Nephron (organoid): ENCODE measurements at regions not wholly inside any gene's neighbourhood (a gene's known extent, or its start where the extent isn't known, plus 50 kb on each side); places are given as distances from the start of the nearest gene placed in this dataset.

ENCODE experiments used
- H3K27ac Mint-ChIP-seq, 3 experiments: 2 replicates each; pipeline ENCODE4 v1.8.0; 2020; ENCODE audit warnings: mixed read lengths in 3 of 3, mild to moderate bottlenecking in 2 of 3, moderate library complexity in 1 of 3
- H3K27me3 Mint-ChIP-seq: 2 replicates; pipeline ENCODE4 v1.8.0; 2021; ENCODE audit warnings: low read depth, mild to moderate bottlenecking, moderate library complexity, mixed read lengths
- H3K36me3 Mint-ChIP-seq: 2 replicates; pipeline ENCODE4 v1.8.0; 2020; ENCODE audit warnings: low read depth, mixed read lengths
- H3K4me1 Mint-ChIP-seq: 2 replicates; pipeline ENCODE4 v1.8.0; 2020; ENCODE audit warnings: mixed read lengths
- H3K4me3 Mint-ChIP-seq, 3 experiments: 2 replicates each; pipeline ENCODE4 v1.8.0; 2020; ENCODE audit warnings: mild to moderate bottlenecking in 3 of 3, mixed read lengths in 3 of 3, moderate library complexity in 2 of 3
- H3K9me3 Mint-ChIP-seq: 2 replicates; pipeline ENCODE4 v1.8.0; 2020; ENCODE audit warnings: mixed read lengths
- TF ChIP-seq, protein P1 (sequence below), 3 experiments: fragments of 200-600 bp; sonication (generic); IDR thresholded peaks; one replicate each; pipeline ENCODE4 v1.5.0; 2021; ENCODE audit warnings: antibody characterized with exemption in 3 of 3; ENCODE audit not compliant: unreplicated experiment in 3 of 3

DNA sequence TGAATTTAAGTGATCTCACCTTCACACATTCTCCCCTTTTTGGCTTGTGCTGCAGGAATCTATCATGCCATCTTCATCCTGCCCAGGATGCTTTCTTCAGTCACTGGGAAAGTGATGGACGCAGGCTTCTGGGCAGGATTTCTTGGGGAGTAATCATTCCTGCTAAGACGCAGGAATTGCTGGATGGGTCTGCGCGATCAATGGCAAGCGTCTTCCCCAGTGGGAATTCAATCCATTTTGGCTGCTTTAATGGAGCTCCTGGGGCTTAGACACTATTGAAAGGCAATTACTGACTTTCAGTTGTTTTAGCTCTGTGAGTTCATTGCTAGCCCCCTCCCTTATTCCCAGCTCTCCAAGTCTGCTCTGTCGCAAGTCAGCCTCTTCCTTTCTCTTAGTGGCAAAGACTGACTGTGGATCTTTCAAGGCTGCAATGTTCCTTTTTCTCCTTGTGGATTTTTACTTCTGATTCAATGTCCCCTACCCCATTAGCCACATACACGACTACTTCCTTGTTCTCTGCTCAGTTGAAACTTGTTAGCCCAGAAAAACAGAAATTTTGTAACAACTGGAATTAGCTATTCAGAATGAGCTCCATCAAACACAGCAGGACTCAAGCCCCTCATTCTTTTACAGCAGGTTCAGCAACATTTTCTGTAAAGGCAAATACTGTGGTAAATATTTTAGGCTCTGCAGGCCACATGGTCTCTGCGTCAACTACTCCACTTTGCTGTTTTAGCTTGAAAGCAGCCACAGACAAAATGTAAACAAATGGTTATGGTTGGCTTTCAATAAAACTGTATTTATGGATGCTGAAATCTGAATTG lies 154.9 kb downstream of the ASB9 start:
- H3K4me1 Mint-ChIP-seq = no peaks in the 10 kb centered on the region
- TF ChIP-seq, protein P1, sequence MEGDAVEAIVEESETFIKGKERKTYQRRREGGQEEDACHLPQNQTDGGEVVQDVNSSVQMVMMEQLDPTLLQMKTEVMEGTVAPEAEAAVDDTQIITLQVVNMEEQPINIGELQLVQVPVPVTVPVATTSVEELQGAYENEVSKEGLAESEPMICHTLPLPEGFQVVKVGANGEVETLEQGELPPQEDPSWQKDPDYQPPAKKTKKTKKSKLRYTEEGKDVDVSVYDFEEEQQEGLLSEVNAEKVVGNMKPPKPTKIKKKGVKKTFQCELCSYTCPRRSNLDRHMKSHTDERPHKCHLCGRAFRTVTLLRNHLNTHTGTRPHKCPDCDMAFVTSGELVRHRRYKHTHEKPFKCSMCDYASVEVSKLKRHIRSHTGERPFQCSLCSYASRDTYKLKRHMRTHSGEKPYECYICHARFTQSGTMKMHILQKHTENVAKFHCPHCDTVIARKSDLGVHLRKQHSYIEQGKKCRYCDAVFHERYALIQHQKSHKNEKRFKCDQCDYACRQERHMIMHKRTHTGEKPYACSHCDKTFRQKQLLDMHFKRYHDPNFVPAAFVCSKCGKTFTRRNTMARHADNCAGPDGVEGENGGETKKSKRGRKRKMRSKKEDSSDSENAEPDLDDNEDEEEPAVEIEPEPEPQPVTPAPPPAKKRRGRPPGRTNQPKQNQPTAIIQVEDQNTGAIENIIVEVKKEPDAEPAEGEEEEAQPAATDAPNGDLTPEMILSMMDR (IDR thresholded peaks at IDR 0.05; ENCODE audit: unreplicated experiment in 3 of 3) = no peak
- no peak overlapping the region for H3K4me3 Mint-ChIP-seq

DNA sequence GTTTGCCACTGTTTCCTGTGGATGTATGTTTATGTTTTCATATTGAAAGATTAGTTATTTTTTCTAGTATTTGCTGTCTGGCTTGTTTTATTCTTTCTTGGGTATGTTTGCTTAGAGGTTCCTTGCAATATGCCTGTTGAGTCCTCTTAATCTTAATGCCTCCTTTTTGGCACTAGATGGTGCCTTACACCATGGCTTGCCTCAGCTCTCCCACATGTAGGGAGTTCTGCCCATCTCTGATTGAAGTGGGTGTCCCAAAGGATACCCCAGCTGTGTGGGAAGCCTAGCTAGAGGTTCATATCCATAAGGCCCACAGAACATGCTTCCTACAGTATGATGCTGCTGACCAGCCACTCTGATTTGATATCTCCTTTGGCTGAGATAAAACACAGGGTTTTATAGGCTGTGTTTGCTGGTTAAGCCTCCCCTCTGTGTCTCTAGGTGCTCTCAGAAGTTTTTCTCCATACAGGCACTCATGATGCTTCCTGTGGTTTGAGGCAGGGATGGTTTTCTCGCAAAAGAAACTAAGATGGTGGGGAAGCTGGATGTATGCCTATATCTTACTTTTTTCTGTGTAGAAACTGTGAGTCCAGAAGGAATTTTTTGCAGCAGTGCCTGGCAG lies 162.4 kb downstream of the ASB9 start:
- Mint-ChIP-seq H3K36me3 (no peaks in the 10 kb centered on the region), H3K4me3 (no peak overlapping the region), H3K27ac (no peak overlapping the region), H3K27me3 (no peaks in the 10 kb centered on the region), H3K4me1 (no peaks in the 10 kb centered on the region), H3K9me3 (peaks cover 16% of the 10 kb centered on the region)
- TF ChIP-seq, protein P1 (IDR thresholded peaks at IDR 0.05; ENCODE audit: unreplicated experiment in 3 of 3) = no peak

More for the DNA sequence above, 154.9 kb downstream of the ASB9 start:
- H3K27ac Mint-ChIP-seq = no peak overlapping the region
- peaks cover 3% of the 10 kb centered on the region for H3K9me3 Mint-ChIP-seq
- H3K27me3 Mint-ChIP-seq = no peaks in the 10 kb centered on the region
- no peaks in the 10 kb centered on the region for H3K36me3 Mint-ChIP-seq

DNA sequence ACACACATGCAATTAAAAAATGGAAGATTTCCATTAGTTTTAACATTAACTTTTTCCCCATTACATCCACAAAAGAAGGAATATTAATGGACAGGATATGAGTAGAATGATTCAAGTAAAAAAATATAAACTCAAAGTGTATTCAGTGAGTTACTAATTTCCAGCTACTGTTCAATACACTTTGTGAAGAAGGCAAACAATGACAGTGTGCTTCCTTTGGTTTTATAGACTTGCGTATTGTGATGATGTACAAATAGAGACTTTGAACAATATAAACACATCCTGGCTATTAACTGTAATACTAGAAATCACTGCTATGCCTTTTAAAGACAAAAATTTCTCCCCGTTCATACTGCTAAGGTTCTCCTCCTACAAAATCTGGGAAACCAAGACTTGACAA lies 171.4 kb downstream of the ASB9 start:
- Mint-ChIP-seq H3K36me3 (no peaks in the 10 kb centered on the region), H3K9me3 (peaks cover 2% of the 10 kb centered on the region), H3K4me3 (no peak overlapping the region), H3K27me3 (no peaks in the 10 kb centered on the region), H3K4me1 (no peaks in the 10 kb centered on the region), H3K27ac (no peak overlapping the region)
- TF ChIP-seq, protein P1 (IDR thresholded peaks at IDR 0.05; ENCODE audit: unreplicated experiment in 3 of 3) = no peak

DNA sequence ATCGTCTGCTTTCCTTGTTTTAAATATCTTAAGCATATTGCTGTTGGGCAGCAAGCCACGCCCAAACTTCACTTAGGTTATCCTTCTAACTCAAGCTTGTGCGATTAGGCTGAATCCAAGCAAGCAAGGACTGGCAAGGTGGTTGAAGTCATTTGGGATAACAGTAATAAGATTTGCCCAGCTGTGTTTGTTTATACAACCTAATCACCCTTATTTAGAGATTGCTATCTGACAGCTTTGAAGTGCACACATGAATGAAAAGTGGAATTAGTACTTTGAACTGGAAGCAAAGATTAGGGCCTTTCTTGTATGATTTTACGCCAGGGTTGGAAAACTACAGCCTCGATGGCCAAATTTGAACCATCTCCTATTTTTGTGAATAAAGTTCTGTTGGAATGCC lies 182.1 kb downstream of the ASB9 start:
- peaks cover 24% of the 10 kb centered on the region for H3K9me3 Mint-ChIP-seq
- H3K36me3 Mint-ChIP-seq = no peaks in the 10 kb centered on the region
- no peak overlapping the region for H3K4me3 Mint-ChIP-seq
- no peak overlapping the region for H3K27ac Mint-ChIP-seq
- TF ChIP-seq, protein P1 (IDR thresholded peaks at IDR 0.05; ENCODE audit: unreplicated experiment in 3 of 3) = no peak
- no peaks in the 10 kb centered on the region for H3K4me1 Mint-ChIP-seq
- no peaks in the 10 kb centered on the region for H3K27me3 Mint-ChIP-seq

DNA sequence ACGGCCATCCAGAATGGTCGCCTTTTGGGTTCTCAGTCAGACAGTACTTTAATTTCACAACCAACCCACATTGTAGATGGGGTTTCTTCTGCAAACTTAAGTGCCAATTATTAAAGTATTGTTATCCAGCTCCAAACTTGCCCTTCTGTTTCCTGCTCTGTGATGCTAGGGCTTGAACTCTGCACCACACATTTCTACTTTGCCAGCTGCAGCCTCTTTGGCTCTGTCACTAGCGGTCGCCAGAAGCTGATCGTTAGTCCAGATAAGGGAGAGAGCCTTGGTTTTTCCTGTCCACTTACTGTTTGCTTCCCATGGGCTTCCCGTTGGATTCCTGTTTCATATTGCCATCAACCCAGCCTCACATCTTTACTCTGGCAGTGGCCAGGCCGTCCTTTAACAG lies 196.6 kb downstream of the ASB9 start:
- no peaks in the 10 kb centered on the region for H3K27me3 Mint-ChIP-seq
- H3K4me1 Mint-ChIP-seq = no peaks in the 10 kb centered on the region
- H3K9me3 Mint-ChIP-seq = peaks cover 4% of the 10 kb centered on the region
- H3K27ac Mint-ChIP-seq = no peak overlapping the region
- H3K36me3 Mint-ChIP-seq = no peaks in the 10 kb centered on the region
- TF ChIP-seq, protein P1 (IDR thresholded peaks at IDR 0.05; ENCODE audit: unreplicated experiment in 3 of 3) = no peak
- no peak overlapping the region for H3K4me3 Mint-ChIP-seq
